WTC11 (cell line): ENCODE measurements at regions not wholly inside any gene's neighbourhood (a gene's known extent, or its start where the extent isn't known, plus 50 kb on each side); places are given as distances from the start of the nearest gene placed in this dataset.

ENCODE experiments used
- ATAC-seq: fragments of 200-7000 bp; cut with Tn5 transposase; 2 replicates; pipeline ENCODE4 v1.10.0; 2021; ENCODE audit warnings: mild to moderate bottlenecking, moderate library complexity
- CTCF ChIA-PET: fragments of 300-600 bp; sonication (Branson Sonifier 250); formaldehyde crosslinking; loops from one replicate; lab custom pipeline; 2021; ENCODE audit warnings: antibody characterized with exemption; lab: Charles Lee
- POLR2A ChIA-PET: fragments of 350-600 bp; sonication (Branson Sonifier 250); formaldehyde crosslinking; loops from one replicate; lab custom pipeline; 2021; ENCODE audit warnings: antibody characterized with exemption; lab: Charles Lee
- DNase-seq: peaks from one replicate; pipeline ENCODE4 v3.0.0; 2021; ENCODE audit warnings: low spot score
- H3K27ac Mint-ChIP-seq: 2 replicates; pipeline ENCODE4 v1.8.0; 2021; ENCODE audit warnings: mixed read lengths
- H3K27me3 Mint-ChIP-seq: 2 replicates; pipeline ENCODE4 v1.8.0; 2021; ENCODE audit warnings: low read depth, mild to moderate bottlenecking, moderate library complexity, mixed read lengths
- H3K36me3 Mint-ChIP-seq: 2 replicates; pipeline ENCODE4 v1.8.0; 2021; ENCODE audit warnings: mixed read lengths
- H3K4me1 Mint-ChIP-seq: 2 replicates; pipeline ENCODE4 v1.8.0; 2022; ENCODE audit warnings: mixed read lengths
- H3K4me3 Mint-ChIP-seq: 2 replicates; pipeline ENCODE4 v1.8.0; 2021; ENCODE audit warnings: mild to moderate bottlenecking, moderate library complexity, mixed read lengths
- H3K9me3 Mint-ChIP-seq: 2 replicates; pipeline ENCODE4 v1.8.0; 2021; ENCODE audit warnings: mixed read lengths
- CREB1 ChIP-seq: sonication (generic); formaldehyde crosslinking; IDR thresholded peaks from 2 replicates; pipeline ENCODE4 v1.8.0; 2023; ENCODE audit warnings: mild to moderate bottlenecking, missing genetic modification reagents
- EMX1 ChIP-seq: fragments of 250-450 bp; sonication (Bioruptor Pico); IDR thresholded peaks from 2 replicates; pipeline ENCODE4 v1.8.0; 2021; ENCODE audit warnings: mild to moderate bottlenecking
- FOXJ3 ChIP-seq: sonication (generic); formaldehyde crosslinking; IDR thresholded peaks from 2 replicates; pipeline ENCODE4 v1.9.0; 2021; ENCODE audit warnings: missing genetic modification reagents, mild to moderate bottlenecking, borderline replicate concordance
- GRHL2 ChIP-seq: fragments of 250-450 bp; sonication (Bioruptor Pico); IDR thresholded peaks from 2 replicates; pipeline ENCODE4 v1.8.0; 2022; ENCODE audit warnings: mild to moderate bottlenecking, moderate library complexity; ENCODE audit not compliant: insufficient replicate concordance, severe bottlenecking
- HMGA2 ChIP-seq: fragments of 250-450 bp; sonication (Bioruptor Pico); IDR thresholded peaks from 2 replicates; pipeline ENCODE4 v1.4.0; 2021; ENCODE audit warnings: mild to moderate bottlenecking, moderate library complexity
- JUN ChIP-seq: sonication (generic); formaldehyde crosslinking; IDR thresholded peaks from 2 replicates; pipeline ENCODE4 v1.8.0; 2023; ENCODE audit warnings: mild to moderate bottlenecking, missing genetic modification reagents
- MXD4 ChIP-seq: fragments of 250-450 bp; sonication (Bioruptor Pico); IDR thresholded peaks from 2 replicates; pipeline ENCODE4 v1.8.0; 2021; ENCODE audit warnings: mild to moderate bottlenecking, moderate library complexity, borderline replicate concordance
- NFE2L1 ChIP-seq: sonication (generic); formaldehyde crosslinking; IDR thresholded peaks from 2 replicates; pipeline ENCODE4 v1.8.1; 2023; ENCODE audit warnings: missing genetic modification reagents
- NR1H2 ChIP-seq: sonication (generic); formaldehyde crosslinking; IDR thresholded peaks from 2 replicates; pipeline ENCODE4 v1.9.0; 2021; ENCODE audit warnings: mild to moderate bottlenecking, moderate library complexity, missing genetic modification reagents
- NR2C2 ChIP-seq: sonication (generic); formaldehyde crosslinking; IDR thresholded peaks from 2 replicates; pipeline ENCODE4 v1.8.0; 2022; ENCODE audit warnings: mild to moderate bottlenecking, missing genetic modification reagents
- RELA ChIP-seq: sonication (generic); formaldehyde crosslinking; IDR thresholded peaks from 2 replicates; pipeline ENCODE4 v1.8.1; 2022; ENCODE audit warnings: missing genetic modification reagents, mild to moderate bottlenecking, borderline replicate concordance
- RORB ChIP-seq: fragments of 250-450 bp; sonication (Bioruptor Pico); IDR thresholded peaks from 2 replicates; pipeline ENCODE4 v1.9.0; 2021; ENCODE audit warnings: mild to moderate bottlenecking
- TEAD1 ChIP-seq: sonication (generic); formaldehyde crosslinking; IDR thresholded peaks from 2 replicates; pipeline ENCODE4 v1.8.0; 2022; ENCODE audit warnings: mild to moderate bottlenecking, missing genetic modification reagents
- ZNF317 ChIP-seq: sonication (generic); formaldehyde crosslinking; IDR thresholded peaks from 2 replicates; pipeline ENCODE4 v1.8.1; 2023; ENCODE audit warnings: low read depth, mild to moderate bottlenecking, moderate library complexity, missing genetic modification reagents, borderline replicate concordance
- ZNF416 ChIP-seq: fragments of 250-450 bp; sonication (Bioruptor Pico); IDR thresholded peaks from 2 replicates; pipeline ENCODE4 v1.9.0; 2021; ENCODE audit warnings: mild to moderate bottlenecking, inconsistent platforms
- ZNF423 ChIP-seq: fragments of 250-450 bp; sonication (Bioruptor Pico); IDR thresholded peaks from 2 replicates; pipeline ENCODE4 v2.1.2; 2022; ENCODE audit warnings: mild to moderate bottlenecking, moderate library complexity
- TF ChIP-seq, protein P1 (sequence below): sonication (generic); formaldehyde crosslinking; IDR thresholded peaks from 2 replicates; pipeline ENCODE4 v1.8.0; 2022; ENCODE audit warnings: mild to moderate bottlenecking, missing genetic modification reagents
- TF ChIP-seq, protein P2 (sequence below): sonication (generic); formaldehyde crosslinking; IDR thresholded peaks from 2 replicates; pipeline ENCODE4 v1.8.1; 2022; ENCODE audit warnings: missing genetic modification reagents, borderline replicate concordance
- TF ChIP-seq, protein P3 (sequence below): sonication (generic); formaldehyde crosslinking; IDR thresholded peaks from 2 replicates; pipeline ENCODE4 v1.8.1; 2023; ENCODE audit warnings: mild to moderate bottlenecking, missing genetic modification reagents
- TF ChIP-seq, protein P4 (sequence below): fragments of 200-600 bp; IDR thresholded peaks from 2 replicates; pipeline ENCODE4 v1.8.0; 2022; ENCODE audit warnings: antibody characterized with exemption
- TF ChIP-seq, protein P5 (sequence below): sonication (generic); formaldehyde crosslinking; IDR thresholded peaks from 2 replicates; pipeline ENCODE4 v1.8.1; 2023; ENCODE audit warnings: mild to moderate bottlenecking, missing genetic modification reagents
- TF ChIP-seq, protein P6 (sequence below): sonication (generic); formaldehyde crosslinking; IDR thresholded peaks from 2 replicates; pipeline ENCODE4 v1.8.0; 2023; ENCODE audit warnings: missing genetic modification reagents

DNA sequence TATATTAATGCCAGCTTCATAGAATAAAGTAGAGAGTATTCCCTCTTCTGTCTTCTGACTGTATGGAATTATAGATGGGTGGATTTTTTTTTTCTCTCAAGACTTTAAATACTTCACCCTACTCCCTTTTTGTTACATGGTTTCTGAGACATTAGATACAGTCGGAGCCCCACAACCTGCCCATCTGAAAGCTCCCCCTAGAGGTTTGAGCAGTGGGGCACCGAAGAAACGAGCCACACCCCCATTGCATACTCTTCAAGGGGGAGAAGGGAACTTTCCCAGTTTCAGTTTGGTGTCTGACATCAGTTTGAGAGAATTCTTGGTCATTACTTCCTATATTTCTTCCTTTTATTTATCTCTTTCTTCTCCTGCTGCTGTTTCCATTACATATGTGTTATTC, 437.6 kb upstream of the AGA start:
- H3K36me3 Mint-ChIP-seq, result peaks cover under 1% of the 10 kb centered on the region; the same call in 1 of the 2 replicates
- H3K4me1 Mint-ChIP-seq, result no peaks in the 10 kb centered on the region
- CTCF ChIA-PET, result interaction anchor here (0.9 to 1.8 kb wide), 4 partner anchors 20 to 300 kb away, joined by 3 to 5 read pairs (median 4); no protein-coding TSS in a partner anchor
- POLR2A ChIA-PET, result no interaction called here
- H3K4me3 Mint-ChIP-seq, result no peak overlapping the region
- H3K27me3 Mint-ChIP-seq, result no peaks in the 10 kb centered on the region
- no peak overlapping the region for H3K27ac Mint-ChIP-seq
- H3K9me3 Mint-ChIP-seq, result peaks cover under 1% of the 10 kb centered on the region; the same call in 1 of the 2 replicates
- peak; percentile 97 for ATAC-seq
- TF ChIP-seq CREB1 (CRISPR knock-in tag) (no peak), RORB (no peak), NFE2L1 (CRISPR knock-in tag) (no peak), ZNF416 (no peak), EMX1 (no peak), FOXJ3 (CRISPR knock-in tag) (no peak), TEAD1 (CRISPR knock-in tag) (no peak)
- TF ChIP-seq, protein P1, sequence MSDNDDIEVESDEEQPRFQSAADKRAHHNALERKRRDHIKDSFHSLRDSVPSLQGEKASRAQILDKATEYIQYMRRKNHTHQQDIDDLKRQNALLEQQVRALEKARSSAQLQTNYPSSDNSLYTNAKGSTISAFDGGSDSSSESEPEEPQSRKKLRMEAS (CRISPR knock-in tag), result no peak
- TF ChIP-seq, protein P2, sequence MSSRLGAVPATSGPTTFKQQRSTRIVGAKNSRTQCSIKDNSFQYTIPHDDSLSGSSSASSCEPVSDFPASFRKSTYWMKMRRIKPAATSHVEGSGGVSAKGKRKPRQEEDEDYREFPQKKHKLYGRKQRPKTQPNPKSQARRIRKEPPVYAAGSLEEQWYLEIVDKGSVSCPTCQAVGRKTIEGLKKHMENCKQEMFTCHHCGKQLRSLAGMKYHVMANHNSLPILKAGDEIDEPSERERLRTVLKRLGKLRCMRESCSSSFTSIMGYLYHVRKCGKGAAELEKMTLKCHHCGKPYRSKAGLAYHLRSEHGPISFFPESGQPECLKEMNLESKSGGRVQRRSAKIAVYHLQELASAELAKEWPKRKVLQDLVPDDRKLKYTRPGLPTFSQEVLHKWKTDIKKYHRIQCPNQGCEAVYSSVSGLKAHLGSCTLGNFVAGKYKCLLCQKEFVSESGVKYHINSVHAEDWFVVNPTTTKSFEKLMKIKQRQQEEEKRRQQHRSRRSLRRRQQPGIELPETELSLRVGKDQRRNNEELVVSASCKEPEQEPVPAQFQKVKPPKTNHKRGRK (CRISPR knock-in tag), result no peak
- peak; percentile 66 for DNase-seq

DNA sequence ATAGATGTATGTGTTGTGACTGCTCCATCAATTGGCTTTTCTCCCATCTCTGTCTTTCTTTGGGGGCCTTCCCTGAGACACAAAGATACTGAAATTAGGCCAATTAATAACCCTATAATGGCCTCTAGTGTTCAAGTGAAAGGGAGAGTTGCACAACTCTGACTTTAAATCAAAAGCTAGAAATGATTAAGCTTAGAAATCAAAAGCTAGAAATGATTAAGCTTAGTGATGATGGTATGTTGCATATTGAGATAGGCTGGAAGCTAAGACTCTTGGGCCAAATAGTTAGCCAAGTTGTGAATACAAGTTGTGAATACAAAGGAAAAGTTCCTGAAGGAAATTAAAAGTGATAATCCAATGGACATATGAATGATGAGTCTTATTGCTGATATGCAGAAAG, 452.9 kb upstream of the AGA start:
- Mint-ChIP-seq H3K27ac (no peak overlapping the region), H3K27me3 (no peaks in the 10 kb centered on the region), H3K4me3 (no peak overlapping the region), H3K4me1 (no peaks in the 10 kb centered on the region), H3K9me3 (peaks cover 12% of the 10 kb centered on the region), H3K36me3 (0 out of 2 replicates have a peak, but pooled peaks cover 4% of the 10 kb centered on the region)
- TF ChIP-seq, protein P3, sequence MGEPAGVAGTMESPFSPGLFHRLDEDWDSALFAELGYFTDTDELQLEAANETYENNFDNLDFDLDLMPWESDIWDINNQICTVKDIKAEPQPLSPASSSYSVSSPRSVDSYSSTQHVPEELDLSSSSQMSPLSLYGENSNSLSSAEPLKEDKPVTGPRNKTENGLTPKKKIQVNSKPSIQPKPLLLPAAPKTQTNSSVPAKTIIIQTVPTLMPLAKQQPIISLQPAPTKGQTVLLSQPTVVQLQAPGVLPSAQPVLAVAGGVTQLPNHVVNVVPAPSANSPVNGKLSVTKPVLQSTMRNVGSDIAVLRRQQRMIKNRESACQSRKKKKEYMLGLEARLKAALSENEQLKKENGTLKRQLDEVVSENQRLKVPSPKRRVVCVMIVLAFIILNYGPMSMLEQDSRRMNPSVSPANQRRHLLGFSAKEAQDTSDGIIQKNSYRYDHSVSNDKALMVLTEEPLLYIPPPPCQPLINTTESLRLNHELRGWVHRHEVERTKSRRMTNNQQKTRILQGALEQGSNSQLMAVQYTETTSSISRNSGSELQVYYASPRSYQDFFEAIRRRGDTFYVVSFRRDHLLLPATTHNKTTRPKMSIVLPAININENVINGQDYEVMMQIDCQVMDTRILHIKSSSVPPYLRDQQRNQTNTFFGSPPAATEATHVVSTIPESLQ (CRISPR knock-in tag), result no peak
- TF ChIP-seq, protein P4, sequence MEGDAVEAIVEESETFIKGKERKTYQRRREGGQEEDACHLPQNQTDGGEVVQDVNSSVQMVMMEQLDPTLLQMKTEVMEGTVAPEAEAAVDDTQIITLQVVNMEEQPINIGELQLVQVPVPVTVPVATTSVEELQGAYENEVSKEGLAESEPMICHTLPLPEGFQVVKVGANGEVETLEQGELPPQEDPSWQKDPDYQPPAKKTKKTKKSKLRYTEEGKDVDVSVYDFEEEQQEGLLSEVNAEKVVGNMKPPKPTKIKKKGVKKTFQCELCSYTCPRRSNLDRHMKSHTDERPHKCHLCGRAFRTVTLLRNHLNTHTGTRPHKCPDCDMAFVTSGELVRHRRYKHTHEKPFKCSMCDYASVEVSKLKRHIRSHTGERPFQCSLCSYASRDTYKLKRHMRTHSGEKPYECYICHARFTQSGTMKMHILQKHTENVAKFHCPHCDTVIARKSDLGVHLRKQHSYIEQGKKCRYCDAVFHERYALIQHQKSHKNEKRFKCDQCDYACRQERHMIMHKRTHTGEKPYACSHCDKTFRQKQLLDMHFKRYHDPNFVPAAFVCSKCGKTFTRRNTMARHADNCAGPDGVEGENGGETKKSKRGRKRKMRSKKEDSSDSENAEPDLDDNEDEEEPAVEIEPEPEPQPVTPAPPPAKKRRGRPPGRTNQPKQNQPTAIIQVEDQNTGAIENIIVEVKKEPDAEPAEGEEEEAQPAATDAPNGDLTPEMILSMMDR, result no peak
- TF ChIP-seq MXD4 (no peak), NR1H2 (CRISPR knock-in tag) (no peak), ZNF317 (no peak), JUN (CRISPR knock-in tag) (no peak), RELA (CRISPR knock-in tag) (no peak), GRHL2 (CRISPR knock-in tag) (no peak), HMGA2 (CRISPR knock-in tag) (no peak), ZNF423 (CRISPR knock-in tag) (no peak), NR2C2 (CRISPR knock-in tag) (no peak), ZNF416 (no peak)
- TF ChIP-seq, protein P5, sequence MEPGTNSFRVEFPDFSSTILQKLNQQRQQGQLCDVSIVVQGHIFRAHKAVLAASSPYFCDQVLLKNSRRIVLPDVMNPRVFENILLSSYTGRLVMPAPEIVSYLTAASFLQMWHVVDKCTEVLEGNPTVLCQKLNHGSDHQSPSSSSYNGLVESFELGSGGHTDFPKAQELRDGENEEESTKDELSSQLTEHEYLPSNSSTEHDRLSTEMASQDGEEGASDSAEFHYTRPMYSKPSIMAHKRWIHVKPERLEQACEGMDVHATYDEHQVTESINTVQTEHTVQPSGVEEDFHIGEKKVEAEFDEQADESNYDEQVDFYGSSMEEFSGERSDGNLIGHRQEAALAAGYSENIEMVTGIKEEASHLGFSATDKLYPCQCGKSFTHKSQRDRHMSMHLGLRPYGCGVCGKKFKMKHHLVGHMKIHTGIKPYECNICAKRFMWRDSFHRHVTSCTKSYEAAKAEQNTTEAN (CRISPR knock-in tag), result no peak
- TF ChIP-seq, protein P6, sequence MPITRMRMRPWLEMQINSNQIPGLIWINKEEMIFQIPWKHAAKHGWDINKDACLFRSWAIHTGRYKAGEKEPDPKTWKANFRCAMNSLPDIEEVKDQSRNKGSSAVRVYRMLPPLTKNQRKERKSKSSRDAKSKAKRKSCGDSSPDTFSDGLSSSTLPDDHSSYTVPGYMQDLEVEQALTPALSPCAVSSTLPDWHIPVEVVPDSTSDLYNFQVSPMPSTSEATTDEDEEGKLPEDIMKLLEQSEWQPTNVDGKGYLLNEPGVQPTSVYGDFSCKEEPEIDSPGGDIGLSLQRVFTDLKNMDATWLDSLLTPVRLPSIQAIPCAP (CRISPR knock-in tag), result no peak
- DNase-seq (no peak), ATAC-seq (no peak)
- ChIA-PET CTCF (no interaction called here), POLR2A (no interaction called here)
